Right lobe of liver (tissue), 4 donors: ENCODE measurements at regions not wholly inside any gene's neighbourhood (a gene's known extent, or its start where the extent isn't known, plus 50 kb on each side); places are given as distances from the start of the nearest gene placed in this dataset.
"Not testable (repeated sequence)": the region's sequence is repeated elsewhere in the genome, so short reads cannot be mapped to it uniquely, and the experiment has no call there.

ENCODE experiments used
- CTCF ChIP-seq, 4 donors: fragments of 200-600 bp in 3 of 4; fragments of 450-650 bp in 1 of 4; IDR thresholded peaks; one replicate each; pipeline versions ENCODE4 v1.5.1 to v1.8.0; 2016 to 2022; ENCODE audit warnings: antibody characterized with exemption in 4 of 4, mild to moderate bottlenecking in 2 of 4
- POLR2A ChIP-seq: fragments of 450-650 bp; IDR thresholded peaks from one replicate; pipeline ENCODE4 v1.6.1; 2017; ENCODE audit warnings: antibody characterized with exemption, mild to moderate bottlenecking
- donor health status: DM: no; HTN: no; CAD: no.
- donor health status: DM: no; HTN: no; CAD: no.
- donor health status: DM: no; HTN: yes; CAD: no.

- not testable (repeated sequence) for TF ChIP-seq POLR2A; CTCF (IDR thresholded peaks at IDR 0.05)
Measured at GRCh38 chr7:3182055-3182454, 119.0 kb upstream of the SDK1 start.
